Tibial artery (tissue), 4 donors: ENCODE measurements at regions not wholly inside any gene's neighbourhood (a gene's known extent, or its start where the extent isn't known, plus 50 kb on each side); places are given as distances from the start of the nearest gene placed in this dataset.

ENCODE experiments used
- DNase-seq, 2 donors: peaks; one replicate each; pipeline ENCODE4 v3.0.0-alpha.2; 2019
- H3K27ac ChIP-seq, 2 donors: fragments of 200-600 bp; sonication (generic) in 1 of 2; 1 replicate in 1 of 2; 2 replicates in 1 of 2; pipeline ENCODE4 v1.5.1; 2018 to 2019; ENCODE audit warnings: mild to moderate bottlenecking in 1 of 2
- H3K27me3 ChIP-seq, 2 donors: fragments of 200-600 bp; sonication (generic) in 1 of 2; one replicate each; pipeline versions ENCODE4 v1.5.1 to v1.6.0; 2016 to 2019
- H3K36me3 ChIP-seq, 3 donors: fragments of 200-600 bp; sonication (generic) in 2 of 3; one replicate each; pipeline ENCODE4 v1.5.1; 2016 to 2019; ENCODE audit warnings: mild to moderate bottlenecking in 2 of 3
- H3K4me1 ChIP-seq, 4 donors: fragments of 200-600 bp; sonication (generic) in 2 of 4; 1 replicate in 3 of 4; 2 replicates in 1 of 4; pipeline ENCODE4 v1.5.1; 2016 to 2019
- H3K4me3 ChIP-seq, 2 donors: fragments of 200-600 bp; sonication (generic) in 1 of 2; 1 replicate in 1 of 2; 2 replicates in 1 of 2; pipeline ENCODE4 v1.5.1; 2018 to 2019; ENCODE audit warnings: mild to moderate bottlenecking in 2 of 2
- H3K9me3 ChIP-seq, 3 donors: fragments of 200-600 bp; sonication (generic) in 1 of 3; one replicate each; pipeline ENCODE4 v1.5.1; 2016 to 2019
- CTCF ChIP-seq, 2 experiments: fragments of 200-600 bp in 1 of 2; fragments of 450-650 bp in 1 of 2; IDR thresholded peaks; one replicate each; pipeline ENCODE4 v1.5.1; 2017 to 2019; ENCODE audit warnings: antibody characterized with exemption in 2 of 2, mild to moderate bottlenecking in 1 of 2, moderate library complexity in 1 of 2
- intact Hi-C: fragments of 100-400 bp; cut with DNase I; formaldehyde crosslinking; loops from one replicate; pipeline ENCODE4 v1.15.0; 2023; ENCODE audit warnings: low total_unique reads

- Histone ChIP-seq H3K36me3 (no peaks in the 10 kb centered on the region), H3K4me3 (no peak overlapping the region), H3K27me3 (no peaks in the 10 kb centered on the region), H3K9me3 (no peaks in the 10 kb centered on the region), H3K27ac (no peak overlapping the region), H3K4me1 (no peaks in the 10 kb centered on the region)
- no peak for TF ChIP-seq CTCF (IDR thresholded peaks at IDR 0.05)
- no peak for DNase-seq
- intact Hi-C loops, result no loop called here
Observed at GRCh38 chr11:90722552-90723190, 499.8 kb upstream of the CHORDC1 start.

- Histone ChIP-seq H3K36me3 (no peaks in the 10 kb centered on the region), H3K4me3 (no peak overlapping the region), H3K27me3 (no peaks in the 10 kb centered on the region), H3K27ac (no peak overlapping the region), H3K9me3 (no peaks in the 10 kb centered on the region), H3K4me1 (no peaks in the 10 kb centered on the region)
- DNase-seq, result no peak
- TF ChIP-seq CTCF (IDR thresholded peaks at IDR 0.05), result no peak
- intact Hi-C loops, result no loop called here
Observed at GRCh38 chr11:90717522-90717921, 494.7 kb upstream of the CHORDC1 start.

GRCh38 chr11:90705661-90706060 lies 482.8 kb upstream of the CHORDC1 start:
- no peaks in the 10 kb centered on the region for H3K36me3 ChIP-seq
- intact Hi-C loops, result no loop called here
- H3K4me1 ChIP-seq, result no peaks in the 10 kb centered on the region
- no peaks in the 10 kb centered on the region for H3K27me3 ChIP-seq
- H3K27ac ChIP-seq, result no peak overlapping the region
- no peak for DNase-seq
- no peaks in the 10 kb centered on the region for H3K9me3 ChIP-seq
- TF ChIP-seq CTCF (IDR thresholded peaks at IDR 0.05), result no peak
- no peak overlapping the region for H3K4me3 ChIP-seq

- TF ChIP-seq CTCF (IDR thresholded peaks at IDR 0.05), result no peak
- no peaks in the 10 kb centered on the region for H3K36me3 ChIP-seq
- H3K27me3 ChIP-seq, result no peaks in the 10 kb centered on the region
- H3K9me3 ChIP-seq, result no peaks in the 10 kb centered on the region
- no peak for DNase-seq
- intact Hi-C loops, result no loop called here
- H3K27ac ChIP-seq, result no peak overlapping the region
- no peak overlapping the region for H3K4me3 ChIP-seq
- H3K4me1 ChIP-seq, result no peaks in the 10 kb centered on the region
Observed at GRCh38 chr11:90704510-90704909, 481.7 kb upstream of the CHORDC1 start.

GRCh38 chr11:90701716-90702115 lies 478.9 kb upstream of the CHORDC1 start:
- TF ChIP-seq CTCF (IDR thresholded peaks at IDR 0.05), result no peak
- Histone ChIP-seq H3K9me3 (no peaks in the 10 kb centered on the region), H3K36me3 (no peaks in the 10 kb centered on the region), H3K4me1 (no peaks in the 10 kb centered on the region), H3K4me3 (no peak overlapping the region), H3K27ac (no peak overlapping the region), H3K27me3 (no peaks in the 10 kb centered on the region)
- intact Hi-C loops, result no loop called here
- DNase-seq, result no peak
